ENCODE measurements at regions not wholly inside any gene's neighbourhood (a gene's known extent, or its start where the extent isn't known, plus 50 kb on each side); places are given as distances from the start of the nearest gene placed in this dataset.

GRCh38 chr11:116051494-116051893 lies 547.3 kb upstream of the CADM1 start:
- no peak for TF ChIP-seq CTCF (IDR thresholded peaks at IDR 0.05)
- TF ChIP-seq POLR2A (IDR thresholded peaks at IDR 0.05), result no peak
